ENCODE measurements at regions not wholly inside any gene's neighbourhood (a gene's known extent, or its start where the extent isn't known, plus 50 kb on each side); places are given as distances from the start of the nearest gene placed in this dataset.

DNA sequence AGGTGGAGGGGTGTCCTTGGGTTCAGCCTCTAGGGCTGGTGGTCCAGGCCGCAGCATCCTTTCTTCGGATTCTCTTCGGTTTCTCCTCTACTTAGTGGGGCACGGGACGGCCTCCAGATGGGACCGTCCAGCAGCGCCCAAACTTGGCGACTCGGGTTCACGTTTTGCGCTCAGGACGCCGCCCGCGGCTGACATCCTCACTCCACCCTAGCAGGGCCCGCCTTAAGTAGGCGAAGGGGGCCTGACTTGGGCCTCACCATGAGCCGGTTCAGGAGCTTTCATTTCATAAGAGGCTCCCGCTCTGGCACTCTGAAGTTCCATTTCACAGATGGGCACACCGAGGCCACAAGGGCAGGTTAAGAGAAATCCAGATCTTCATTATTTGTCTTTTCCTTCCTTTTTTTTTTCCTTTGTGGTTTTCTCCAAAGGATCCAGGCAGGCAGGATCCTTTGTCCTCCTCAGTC lies 141.2 kb downstream of the SEC14L1 start (continued):
- TF ChIP-seq RAD21 (CRISPR knock-in tag; IDR thresholded peaks at IDR 0.05) (no peak), GLI4 (CRISPR knock-in tag; IDR thresholded peaks at IDR 0.05; ENCODE audit: borderline replicate concordance) (no peak), TSC22D2 (CRISPR knock-in tag; IDR thresholded peaks at IDR 0.05; ENCODE audit: borderline replicate concordance) (no peak), KLF15 (CRISPR knock-in tag; IDR thresholded peaks at IDR 0.05; ENCODE audit: borderline replicate concordance) (no peak), ARID2 (CRISPR knock-in tag; IDR thresholded peaks at IDR 0.05; ENCODE audit: borderline replicate concordance) (0 out of 2 replicates have a peak, but pooled peaks have one; percentile 5), PHB2 (IDR thresholded peaks at IDR 0.05; ENCODE audit: partially characterized antibody) (no peak), SSRP1 (CRISPR knock-in tag; IDR thresholded peaks at IDR 0.05) (0 out of 2 replicates have a peak, but pooled peaks have one; percentile 20), NFKBIZ (CRISPR knock-in tag; IDR thresholded peaks at IDR 0.05) (no peak)
- TF ChIP-seq, protein P1, sequence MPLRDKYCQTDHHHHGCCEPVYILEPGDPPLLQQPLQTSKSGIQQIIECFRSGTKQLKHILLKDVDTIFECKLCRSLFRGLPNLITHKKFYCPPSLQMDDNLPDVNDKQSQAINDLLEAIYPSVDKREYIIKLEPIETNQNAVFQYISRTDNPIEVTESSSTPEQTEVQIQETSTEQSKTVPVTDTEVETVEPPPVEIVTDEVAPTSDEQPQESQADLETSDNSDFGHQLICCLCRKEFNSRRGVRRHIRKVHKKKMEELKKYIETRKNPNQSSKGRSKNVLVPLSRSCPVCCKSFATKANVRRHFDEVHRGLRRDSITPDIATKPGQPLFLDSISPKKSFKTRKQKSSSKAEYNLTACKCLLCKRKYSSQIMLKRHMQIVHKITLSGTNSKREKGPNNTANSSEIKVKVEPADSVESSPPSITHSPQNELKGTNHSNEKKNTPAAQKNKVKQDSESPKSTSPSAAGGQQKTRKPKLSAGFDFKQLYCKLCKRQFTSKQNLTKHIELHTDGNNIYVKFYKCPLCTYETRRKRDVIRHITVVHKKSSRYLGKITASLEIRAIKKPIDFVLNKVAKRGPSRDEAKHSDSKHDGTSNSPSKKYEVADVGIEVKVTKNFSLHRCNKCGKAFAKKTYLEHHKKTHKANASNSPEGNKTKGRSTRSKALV (CRISPR knock-in tag; IDR thresholded peaks at IDR 0.05) = 0 out of 2 replicates have a peak, but pooled peaks have one; percentile 83
- TF ChIP-seq, protein P2, sequence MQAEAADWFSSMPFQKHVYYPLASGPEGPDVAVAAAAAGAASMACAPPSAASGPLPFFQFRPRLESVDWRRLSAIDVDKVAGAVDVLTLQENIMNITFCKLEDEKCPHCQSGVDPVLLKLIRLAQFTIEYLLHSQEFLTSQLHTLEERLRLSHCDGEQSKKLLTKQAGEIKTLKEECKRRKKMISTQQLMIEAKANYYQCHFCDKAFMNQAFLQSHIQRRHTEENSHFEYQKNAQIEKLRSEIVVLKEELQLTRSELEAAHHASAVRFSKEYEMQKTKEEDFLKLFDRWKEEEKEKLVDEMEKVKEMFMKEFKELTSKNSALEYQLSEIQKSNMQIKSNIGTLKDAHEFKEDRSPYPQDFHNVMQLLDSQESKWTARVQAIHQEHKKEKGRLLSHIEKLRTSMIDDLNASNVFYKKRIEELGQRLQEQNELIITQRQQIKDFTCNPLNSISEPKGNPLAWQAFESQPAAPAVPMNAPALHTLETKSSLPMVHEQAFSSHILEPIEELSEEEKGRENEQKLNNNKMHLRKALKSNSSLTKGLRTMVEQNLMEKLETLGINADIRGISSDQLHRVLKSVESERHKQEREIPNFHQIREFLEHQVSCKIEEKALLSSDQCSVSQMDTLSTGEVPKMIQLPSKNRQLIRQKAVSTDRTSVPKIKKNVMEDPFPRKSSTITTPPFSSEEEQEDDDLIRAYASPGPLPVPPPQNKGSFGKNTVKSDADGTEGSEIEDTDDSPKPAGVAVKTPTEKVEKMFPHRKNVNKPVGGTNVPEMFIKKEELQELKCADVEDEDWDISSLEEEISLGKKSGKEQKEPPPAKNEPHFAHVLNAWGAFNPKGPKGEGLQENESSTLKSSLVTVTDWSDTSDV (CRISPR knock-in tag; IDR thresholded peaks at IDR 0.05) = no peak

All from HepG2 (cell line).